Erythroblast (primary cell): ENCODE measurements at regions not wholly inside any gene's neighbourhood (a gene's known extent, or its start where the extent isn't known, plus 50 kb on each side); places are given as distances from the start of the nearest gene placed in this dataset.

Experiments used
- GATA1 ChIP-seq: IDR thresholded peaks from 2 replicates; pipeline ENCODE4 v1.6.1; 2011; ENCODE audit warnings: low read depth, mild to moderate bottlenecking, control low read depth, low read length, moderate library complexity
- POLR2A ChIP-seq: IDR thresholded peaks from 2 replicates; pipeline ENCODE4 v1.6.1; 2011; ENCODE audit warnings: mild to moderate bottlenecking, low read length

GRCh38 chr3:31255007-31255581, 277.6 kb upstream of the STT3B start:
- no peak for TF ChIP-seq POLR2A
- TF ChIP-seq GATA1 = no peak
